ENCODE measurements at regions not wholly inside any gene's neighbourhood (a gene's known extent, or its start where the extent isn't known, plus 50 kb on each side); places are given as distances from the start of the nearest gene placed in this dataset.

- TF ChIP-seq CTCF (IDR thresholded peaks at IDR 0.05) = no peak
Observed at GRCh38 chr4:169906104-169906503, 120.1 kb downstream of the MFAP3L start.

- no peak for TF ChIP-seq CTCF (IDR thresholded peaks at IDR 0.05)
Observed at GRCh38 chr4:169902658-169903345, 123.4 kb downstream of the MFAP3L start.

GRCh38 chr4:169900241-169900845 is 125.9 kb downstream of the MFAP3L start:
- TF ChIP-seq CTCF (IDR thresholded peaks at IDR 0.05) = no peak

- no peak for TF ChIP-seq CTCF (IDR thresholded peaks at IDR 0.05)
Observed at GRCh38 chr4:169899295-169899694, 126.9 kb downstream of the MFAP3L start.

- TF ChIP-seq CTCF (IDR thresholded peaks at IDR 0.05) = no peak
Observed at GRCh38 chr4:169898095-169898494, 128.1 kb downstream of the MFAP3L start.

- TF ChIP-seq CTCF (IDR thresholded peaks at IDR 0.05) = no peak
Observed at GRCh38 chr4:169885893-169886292, 128.1 kb upstream of the HPF1 start.

- no peak for TF ChIP-seq CTCF (IDR thresholded peaks at IDR 0.05)
Observed at GRCh38 chr4:169881769-169882168, 124.0 kb upstream of the HPF1 start.
